ENCODE measurements at regions not wholly inside any gene's neighbourhood (a gene's known extent, or its start where the extent isn't known, plus 50 kb on each side); places are given as distances from the start of the nearest gene placed in this dataset.
"Not testable (repeated sequence)": the region's sequence is repeated elsewhere in the genome, so short reads cannot be mapped to it uniquely, and the experiment has no call there.

DNA sequence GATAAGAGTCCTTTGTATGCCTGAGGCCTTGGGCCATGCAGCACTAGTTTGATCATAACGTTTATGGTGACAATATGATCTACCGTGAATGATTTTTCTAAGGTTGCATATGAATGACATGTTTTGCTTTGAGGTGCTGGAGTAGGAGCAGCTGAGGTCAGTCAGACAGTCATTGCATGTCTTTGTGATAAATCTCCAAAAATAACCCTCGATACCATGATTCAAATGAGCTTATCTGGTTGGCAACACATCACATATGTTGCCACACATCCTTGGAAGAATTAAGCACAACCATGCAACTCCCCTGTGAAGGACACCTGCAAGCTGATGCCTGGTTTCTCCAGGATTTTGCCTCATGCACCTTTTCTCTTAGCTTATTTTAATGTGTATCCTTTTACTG lies 394.5 kb downstream of the LTN1 start:
- Histone ChIP-seq H3K4me1 (ENCODE audit: control insufficient read depth in 5 of 5, insufficient read depth in 5 of 5, low read length in 5 of 5) (no peaks in the 10 kb centered on the region), H3K27ac (ENCODE audit: low read depth, low read length) (no peak overlapping the region), H3K4me3 (ENCODE audit: low read depth in 1 of 5, low read length in 5 of 5) (no peak overlapping the region), H3K27me3 (ENCODE audit: control insufficient read depth in 5 of 5, insufficient read depth in 4 of 5, low read length in 5 of 5) (no peaks in the 10 kb centered on the region), H3K9me3 (ENCODE audit: control insufficient read depth in 5 of 5, low read length in 5 of 5) (peaks cover 0 to 15% (median 11%) of the 10 kb centered on the region in 5 donors), H3K36me3 (ENCODE audit: control insufficient read depth in 5 of 5, insufficient read depth in 5 of 5, low read length in 5 of 5) (no peaks in the 10 kb centered on the region), H3K9ac (ENCODE audit: low read length in 5 of 5) (no peak overlapping the region)

DNA sequence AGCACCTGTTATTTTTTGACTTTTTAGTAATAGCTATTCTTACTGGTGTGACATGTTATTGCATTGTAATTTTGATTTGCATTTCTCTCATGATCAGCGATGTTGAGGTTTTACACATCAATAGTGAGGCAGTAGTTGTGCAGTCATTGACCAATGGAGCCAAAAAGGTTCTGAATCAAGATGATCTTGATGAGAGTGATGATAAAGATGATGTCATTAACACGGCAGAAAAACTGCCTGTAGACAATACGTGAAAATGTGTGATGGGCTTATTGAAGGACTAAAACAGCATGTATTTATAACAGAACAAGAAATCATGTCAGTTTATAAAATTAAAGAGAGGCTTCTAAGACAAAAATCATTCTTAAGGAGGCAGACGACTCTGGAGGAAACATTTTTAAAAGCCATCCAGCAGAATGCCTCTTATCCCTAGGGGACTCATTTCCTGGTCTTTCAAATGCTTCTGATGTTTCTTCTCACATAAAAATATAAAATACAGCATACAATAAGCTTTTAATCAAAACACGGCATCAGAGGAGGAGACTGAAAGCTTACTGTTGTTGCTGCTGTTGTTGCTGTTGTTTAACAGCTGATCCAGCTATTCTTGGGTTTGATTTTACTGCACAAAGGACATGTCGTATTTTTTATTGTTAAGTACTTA lies 400.3 kb downstream of the LTN1 start:
- Histone ChIP-seq H3K9me3 (ENCODE audit: control insufficient read depth in 5 of 5, low read length in 5 of 5) (peaks cover 0 to 13% (median 4%) of the 10 kb centered on the region in 5 donors), H3K9ac (ENCODE audit: low read length in 5 of 5) (no peak overlapping the region), H3K4me3 (ENCODE audit: low read depth in 1 of 5, low read length in 5 of 5) (peak overlapping the region in 1 of 5 donors; percentile 17), H3K27me3 (ENCODE audit: control insufficient read depth in 5 of 5, insufficient read depth in 4 of 5, low read length in 5 of 5) (no peaks in the 10 kb centered on the region), H3K27ac (ENCODE audit: low read depth, low read length) (no peak overlapping the region), H3K36me3 (ENCODE audit: control insufficient read depth in 5 of 5, insufficient read depth in 5 of 5, low read length in 5 of 5) (no peaks in the 10 kb centered on the region), H3K4me1 (ENCODE audit: control insufficient read depth in 5 of 5, insufficient read depth in 5 of 5, low read length in 5 of 5) (peaks cover 0 to 9% (median 4%) of the 10 kb centered on the region in 5 donors)

DNA sequence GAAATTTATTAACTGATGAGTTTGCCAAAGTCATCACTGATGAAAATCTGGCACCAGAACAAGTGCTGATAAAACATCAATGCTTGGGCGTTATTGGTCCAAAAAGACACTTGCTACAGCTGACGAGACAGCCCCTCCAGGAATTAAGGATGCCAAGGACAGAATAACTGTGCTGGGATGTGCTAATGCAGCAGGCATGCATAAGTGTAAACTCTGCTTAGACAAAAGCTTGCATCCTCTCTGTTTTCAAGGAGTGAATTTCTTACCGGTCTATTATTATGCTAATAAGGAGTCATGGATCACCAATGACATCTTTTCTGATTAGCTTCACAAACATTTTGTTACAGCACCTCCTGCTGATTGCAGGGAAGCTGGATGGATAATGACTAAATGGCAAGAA lies 402.0 kb downstream of the LTN1 start:
- Histone ChIP-seq H3K27me3 (ENCODE audit: control insufficient read depth in 5 of 5, insufficient read depth in 4 of 5, low read length in 5 of 5) (no peaks in the 10 kb centered on the region), H3K9me3 (ENCODE audit: control insufficient read depth in 5 of 5, low read length in 5 of 5) (peaks cover 0 to 13% (median 4%) of the 10 kb centered on the region in 5 donors), H3K9ac (ENCODE audit: low read length in 5 of 5) (no peak overlapping the region), H3K27ac (ENCODE audit: low read depth, low read length) (no peak overlapping the region), H3K36me3 (ENCODE audit: control insufficient read depth in 5 of 5, insufficient read depth in 5 of 5, low read length in 5 of 5) (no peaks in the 10 kb centered on the region), H3K4me3 (ENCODE audit: low read depth in 1 of 5, low read length in 5 of 5) (no peak overlapping the region), H3K4me1 (ENCODE audit: control insufficient read depth in 5 of 5, insufficient read depth in 5 of 5, low read length in 5 of 5) (peaks cover 0 to 9% (median 4%) of the 10 kb centered on the region in 5 donors)

DNA sequence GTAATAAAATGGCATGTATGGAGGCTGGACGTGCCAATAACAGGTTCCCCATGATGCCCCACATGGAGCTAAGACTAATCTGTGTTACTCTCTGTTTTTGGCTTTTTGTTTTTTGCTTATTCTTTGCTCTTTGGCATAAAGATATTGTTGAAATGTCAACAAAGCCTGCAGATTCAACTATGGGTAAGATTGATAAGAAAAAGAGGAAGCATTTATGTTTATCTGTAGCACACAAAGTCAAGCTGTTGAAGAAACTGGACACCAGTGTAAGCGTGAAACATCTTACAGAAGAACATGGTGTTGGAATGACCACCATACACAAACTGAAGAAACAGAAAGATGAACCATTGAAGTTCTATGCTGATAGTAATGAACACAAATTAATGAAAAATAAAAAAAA lies 402.7 kb downstream of the LTN1 start:
- H3K36me3 ChIP-seq (ENCODE audit: control insufficient read depth in 5 of 5, insufficient read depth in 5 of 5, low read length in 5 of 5) = no peaks in the 10 kb centered on the region
- peaks cover 0 to 9% (median 4%) of the 10 kb centered on the region in 5 donors for H3K4me1 ChIP-seq (ENCODE audit: control insufficient read depth in 5 of 5, insufficient read depth in 5 of 5, low read length in 5 of 5)
- no peak overlapping the region for H3K4me3 ChIP-seq (ENCODE audit: low read depth in 1 of 5, low read length in 5 of 5)
- H3K27ac ChIP-seq (ENCODE audit: low read depth, low read length) = no peak overlapping the region
- no peak overlapping the region for H3K9ac ChIP-seq (ENCODE audit: low read length in 5 of 5)
- H3K9me3 ChIP-seq (ENCODE audit: control insufficient read depth in 5 of 5, low read length in 5 of 5) = peaks cover 0 to 13% (median 4%) of the 10 kb centered on the region in 5 donors
- H3K27me3 ChIP-seq (ENCODE audit: control insufficient read depth in 5 of 5, insufficient read depth in 4 of 5, low read length in 5 of 5) = no peaks in the 10 kb centered on the region

DNA sequence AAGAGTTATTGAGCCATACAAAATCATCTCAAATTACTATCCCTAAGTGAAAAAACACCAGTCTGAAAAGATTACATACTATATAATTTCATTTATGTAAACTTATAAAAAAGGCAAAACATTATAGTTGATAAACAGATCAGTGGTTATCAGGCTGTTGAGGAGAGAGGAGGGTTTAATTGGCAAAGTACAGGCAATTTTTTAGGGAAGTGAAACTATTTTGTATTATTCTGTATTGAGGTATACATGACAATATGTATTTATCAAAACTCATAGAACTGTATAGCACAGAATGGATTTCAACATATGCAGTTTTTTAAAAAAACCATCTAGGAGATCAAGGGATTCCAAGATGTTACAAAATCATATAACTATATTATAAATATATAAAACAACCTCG lies 403.7 kb downstream of the LTN1 start:
- H3K9ac ChIP-seq (ENCODE audit: low read length in 5 of 5) = no peak overlapping the region
- H3K4me1 ChIP-seq (ENCODE audit: control insufficient read depth in 5 of 5, insufficient read depth in 5 of 5, low read length in 5 of 5) = peaks cover 0 to 9% (median 4%) of the 10 kb centered on the region in 5 donors
- no peak overlapping the region for H3K4me3 ChIP-seq (ENCODE audit: low read depth in 1 of 5, low read length in 5 of 5)
- H3K27me3 ChIP-seq (ENCODE audit: control insufficient read depth in 5 of 5, insufficient read depth in 4 of 5, low read length in 5 of 5) = no peaks in the 10 kb centered on the region
- H3K36me3 ChIP-seq (ENCODE audit: control insufficient read depth in 5 of 5, insufficient read depth in 5 of 5, low read length in 5 of 5) = no peaks in the 10 kb centered on the region
- H3K9me3 ChIP-seq (ENCODE audit: control insufficient read depth in 5 of 5, low read length in 5 of 5) = peaks cover 0 to 13% (median 4%) of the 10 kb centered on the region in 5 donors
- no peak overlapping the region for H3K27ac ChIP-seq (ENCODE audit: low read depth, low read length)

DNA sequence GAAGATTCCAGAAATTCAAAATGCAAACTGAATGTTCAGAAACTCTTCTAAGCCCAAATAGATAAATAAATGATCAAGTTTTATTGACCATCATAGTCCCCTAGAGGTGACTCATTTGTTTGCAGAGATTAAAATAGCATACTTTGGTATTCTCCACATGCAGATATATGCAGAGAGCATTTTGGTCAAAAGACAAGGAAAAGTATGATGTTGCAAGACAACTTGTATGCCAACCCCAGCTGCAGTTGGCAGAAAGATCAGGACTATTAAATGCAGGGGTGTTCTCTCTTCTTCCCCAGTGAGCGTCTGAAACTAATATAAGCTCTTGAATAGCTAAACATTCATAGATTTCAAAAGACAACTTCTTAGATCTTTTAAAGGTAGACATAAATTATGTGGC lies 404.9 kb downstream of the LTN1 start:
- Histone ChIP-seq H3K9ac (ENCODE audit: low read length in 5 of 5) (no peak overlapping the region), H3K9me3 (ENCODE audit: control insufficient read depth in 5 of 5, low read length in 5 of 5) (peaks cover 0 to 13% (median 4%) of the 10 kb centered on the region in 5 donors), H3K4me3 (ENCODE audit: low read depth in 1 of 5, low read length in 5 of 5) (no peak overlapping the region), H3K27ac (ENCODE audit: low read depth, low read length) (no peak overlapping the region), H3K4me1 (ENCODE audit: control insufficient read depth in 5 of 5, insufficient read depth in 5 of 5, low read length in 5 of 5) (peaks cover 0 to 9% (median 4%) of the 10 kb centered on the region in 5 donors), H3K36me3 (ENCODE audit: control insufficient read depth in 5 of 5, insufficient read depth in 5 of 5, low read length in 5 of 5) (no peaks in the 10 kb centered on the region), H3K27me3 (ENCODE audit: control insufficient read depth in 5 of 5, insufficient read depth in 4 of 5, low read length in 5 of 5) (no peaks in the 10 kb centered on the region)

DNA sequence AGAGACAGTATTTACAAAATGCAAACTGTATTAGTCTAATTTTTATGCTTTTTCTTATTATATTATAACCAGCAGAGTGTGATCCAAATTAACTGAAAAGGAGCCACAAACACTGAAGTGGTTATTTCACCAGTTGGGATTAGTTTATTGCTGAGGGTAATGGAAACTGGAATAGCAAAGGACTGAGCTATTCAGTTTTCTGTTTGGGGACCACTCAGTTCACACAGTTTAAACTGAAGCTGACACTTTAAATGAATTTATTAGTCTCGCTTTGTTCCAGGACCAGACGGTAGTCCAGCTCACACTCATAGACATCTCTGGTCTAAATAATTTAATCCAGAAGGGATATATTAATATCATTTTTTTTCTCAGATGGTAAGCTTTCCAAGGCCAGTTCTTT lies 410.7 kb downstream of the LTN1 start:
- H3K4me3 ChIP-seq (ENCODE audit: low read depth in 1 of 5, low read length in 5 of 5) = no peak overlapping the region
- no peaks in the 10 kb centered on the region for H3K27me3 ChIP-seq (ENCODE audit: control insufficient read depth in 5 of 5, insufficient read depth in 4 of 5, low read length in 5 of 5)
- H3K27ac ChIP-seq (ENCODE audit: low read depth, low read length) = no peak overlapping the region
- H3K4me1 ChIP-seq (ENCODE audit: control insufficient read depth in 5 of 5, insufficient read depth in 5 of 5, low read length in 5 of 5) = peaks cover 0 to 13% (median 12%) of the 10 kb centered on the region in 5 donors
- H3K36me3 ChIP-seq (ENCODE audit: control insufficient read depth in 5 of 5, insufficient read depth in 5 of 5, low read length in 5 of 5) = no peaks in the 10 kb centered on the region
- H3K9ac ChIP-seq (ENCODE audit: low read length in 5 of 5) = no peak overlapping the region
- H3K9me3 ChIP-seq (ENCODE audit: control insufficient read depth in 5 of 5, low read length in 5 of 5) = no peaks in the 10 kb centered on the region

DNA sequence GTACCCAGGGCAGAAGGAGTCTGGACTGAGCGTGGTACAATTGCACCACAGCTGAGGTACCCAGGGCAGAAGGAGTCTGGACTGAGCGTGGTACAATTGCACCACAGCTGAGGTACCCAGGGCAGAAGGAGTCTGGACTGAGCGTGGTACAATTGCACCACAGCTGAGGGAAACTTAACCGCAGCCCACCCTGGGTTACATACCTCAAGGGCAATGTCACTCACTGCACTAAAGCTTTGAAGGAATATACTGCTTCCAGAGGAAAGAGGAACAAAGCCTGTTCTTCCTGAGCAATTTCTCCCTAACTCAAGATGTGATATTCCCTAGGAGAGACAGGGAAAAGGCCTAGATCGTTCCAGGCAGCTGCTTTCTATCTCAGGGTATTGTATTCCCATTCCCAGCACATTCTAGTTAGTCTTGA lies 411.4 kb downstream of the LTN1 start:
- not testable (repeated sequence) for H3K9ac ChIP-seq (ENCODE audit: low read length in 5 of 5); H3K27ac ChIP-seq (ENCODE audit: low read depth, low read length)

DNA sequence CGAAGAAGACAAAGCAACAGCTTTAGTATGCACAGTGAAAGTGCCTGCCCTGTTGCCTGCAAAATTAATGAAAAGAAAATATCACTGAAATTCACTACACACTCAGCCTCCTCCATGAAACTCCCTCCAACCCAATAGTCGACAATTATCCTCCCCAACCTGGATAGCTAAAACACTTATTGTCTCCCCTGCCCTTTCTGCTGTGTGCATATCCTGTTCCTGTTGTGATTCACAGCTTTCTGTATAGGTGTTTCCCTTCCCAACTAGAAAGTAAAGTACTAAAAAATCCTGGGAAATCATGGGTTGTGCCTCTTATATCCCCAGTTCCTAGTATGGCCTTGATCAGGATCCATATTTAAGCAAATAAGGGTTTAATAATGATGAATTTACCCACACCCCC lies 412.1 kb downstream of the LTN1 start:
- no peaks in the 10 kb centered on the region for H3K9me3 ChIP-seq (ENCODE audit: control insufficient read depth in 5 of 5, low read length in 5 of 5)
- H3K4me1 ChIP-seq (ENCODE audit: control insufficient read depth in 5 of 5, insufficient read depth in 5 of 5, low read length in 5 of 5) = peaks cover 0 to 13% (median 12%) of the 10 kb centered on the region in 5 donors
- H3K27ac ChIP-seq (ENCODE audit: low read depth, low read length) = no peak overlapping the region
- H3K9ac ChIP-seq (ENCODE audit: low read length in 5 of 5) = no peak overlapping the region
- no peaks in the 10 kb centered on the region for H3K36me3 ChIP-seq (ENCODE audit: control insufficient read depth in 5 of 5, insufficient read depth in 5 of 5, low read length in 5 of 5)
- H3K27me3 ChIP-seq (ENCODE audit: control insufficient read depth in 5 of 5, insufficient read depth in 4 of 5, low read length in 5 of 5) = no peaks in the 10 kb centered on the region
- no peak overlapping the region for H3K4me3 ChIP-seq (ENCODE audit: low read depth in 1 of 5, low read length in 5 of 5)

More for the DNA sequence above, 411.4 kb downstream of the LTN1 start:
- not testable (repeated sequence) for H3K36me3 ChIP-seq (ENCODE audit: control insufficient read depth in 5 of 5, insufficient read depth in 5 of 5, low read length in 5 of 5); H3K27me3 ChIP-seq (ENCODE audit: control insufficient read depth in 5 of 5, insufficient read depth in 4 of 5, low read length in 5 of 5); H3K9me3 ChIP-seq (ENCODE audit: control insufficient read depth in 5 of 5, low read length in 5 of 5); H3K4me3 ChIP-seq (ENCODE audit: low read depth in 1 of 5, low read length in 5 of 5)
- peaks cover 0 to 13% (median 12%) of the 10 kb centered on the region in 5 donors for H3K4me1 ChIP-seq (ENCODE audit: control insufficient read depth in 5 of 5, insufficient read depth in 5 of 5, low read length in 5 of 5)

DNA sequence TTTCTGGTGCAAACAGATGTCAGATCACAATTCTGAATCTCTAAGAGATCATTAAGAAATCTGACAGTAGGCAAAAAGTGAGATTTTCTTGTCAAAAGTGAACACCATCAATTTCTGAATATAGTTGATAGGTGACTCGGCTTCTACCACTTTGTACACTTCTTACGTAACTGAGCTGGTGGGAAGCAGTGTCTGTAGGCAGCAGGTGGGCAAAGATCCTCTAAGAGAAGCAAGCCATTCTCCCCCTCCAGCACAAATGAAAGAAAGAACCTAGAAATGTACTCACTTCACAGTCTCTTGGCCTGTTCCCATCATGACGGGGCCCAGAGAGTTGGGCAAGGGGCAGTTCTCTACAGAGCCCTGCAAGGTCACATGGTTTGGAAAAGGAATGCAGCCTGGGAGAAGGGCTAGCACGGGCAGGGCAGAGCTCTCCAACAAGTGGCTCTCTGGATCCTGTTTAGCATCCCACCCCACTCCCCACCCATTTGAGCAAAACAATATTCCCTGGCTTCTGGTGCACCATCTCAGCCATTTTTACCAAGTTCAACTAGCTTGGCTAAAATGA lies 412.6 kb downstream of the LTN1 start:
- Histone ChIP-seq H3K9me3 (ENCODE audit: control insufficient read depth in 5 of 5, low read length in 5 of 5) (no peaks in the 10 kb centered on the region), H3K27ac (ENCODE audit: low read depth, low read length) (peak overlapping the region; percentile 27), H3K4me3 (ENCODE audit: low read depth in 1 of 5, low read length in 5 of 5) (no peak overlapping the region), H3K27me3 (ENCODE audit: control insufficient read depth in 5 of 5, insufficient read depth in 4 of 5, low read length in 5 of 5) (no peaks in the 10 kb centered on the region), H3K36me3 (ENCODE audit: control insufficient read depth in 5 of 5, insufficient read depth in 5 of 5, low read length in 5 of 5) (no peaks in the 10 kb centered on the region), H3K4me1 (ENCODE audit: control insufficient read depth in 5 of 5, insufficient read depth in 5 of 5, low read length in 5 of 5) (peaks cover 0 to 13% (median 12%) of the 10 kb centered on the region in 5 donors), H3K9ac (ENCODE audit: low read length in 5 of 5) (no peak overlapping the region)

All from subcutaneous abdominal adipose tissue (tissue), 5 donors.